KMS-11 (cell line): ENCODE measurements at regions not wholly inside any gene's neighbourhood (a gene's known extent, or its start where the extent isn't known, plus 50 kb on each side); places are given as distances from the start of the nearest gene placed in this dataset.

Experiments
- H2AFZ ChIP-seq: fragments of 200-600 bp; sonication (generic); 2 replicates; pipeline ENCODE4 v1.6.1; 2016; ENCODE audit warnings: antibody characterized with exemption, mixed run types, low read depth
- H3K27ac ChIP-seq: fragments of 200-600 bp; sonication (generic); 2 replicates; pipeline ENCODE4 v1.6.1; 2016; ENCODE audit warnings: mild to moderate bottlenecking, mixed run types
- H3K27me3 ChIP-seq: fragments of 200-600 bp; sonication (generic); 2 replicates; pipeline ENCODE4 v1.6.1; 2017; ENCODE audit warnings: mild to moderate bottlenecking, low read depth, mixed run types, moderate library complexity; ENCODE audit not compliant: insufficient read depth
- H3K36me3 ChIP-seq: fragments of 200-600 bp; sonication (generic); 2 replicates; pipeline ENCODE4 v1.6.1; 2017; ENCODE audit warnings: mild to moderate bottlenecking, mixed run types; ENCODE audit not compliant: insufficient read depth
- H3K4me1 ChIP-seq: fragments of 200-600 bp; sonication (generic); 2 replicates; pipeline ENCODE4 v1.6.1; 2016; ENCODE audit warnings: mild to moderate bottlenecking, low read depth, mixed run types; ENCODE audit not compliant: poor library complexity, severe bottlenecking
- H3K4me2 ChIP-seq: fragments of 200-600 bp; sonication (generic); 2 replicates; pipeline ENCODE4 v1.7.0; 2016; ENCODE audit warnings: mild to moderate bottlenecking, mixed run types
- H3K4me3 ChIP-seq: fragments of 200-600 bp; sonication (generic); IDR thresholded peaks from 2 replicates; pipeline ENCODE4 v1.6.1; 2017; ENCODE audit warnings: low read depth, low read length, mixed read lengths; ENCODE audit not compliant: insufficient read depth
- H3K79me2 ChIP-seq: fragments of 200-600 bp; sonication (generic); 2 replicates; pipeline ENCODE4 v1.6.1; 2016; ENCODE audit warnings: low read depth, mixed run types; ENCODE audit not compliant: insufficient read depth
- H3K9ac ChIP-seq: fragments of 200-600 bp; sonication (generic); 2 replicates; pipeline ENCODE4 v1.6.1; 2016; ENCODE audit warnings: mild to moderate bottlenecking, mixed run types
- H4K20me1 ChIP-seq: fragments of 200-600 bp; sonication (generic); 2 replicates; pipeline ENCODE4 v1.6.1; 2016; ENCODE audit warnings: mild to moderate bottlenecking, mixed run types; ENCODE audit not compliant: insufficient read depth
- TF ChIP-seq, protein P1 (sequence below): fragments of 200-600 bp; sonication (generic); conservative IDR thresholded peaks from 2 replicates; pipeline ENCODE4 v1.6.1; 2017; ENCODE audit warnings: low read depth, mild to moderate bottlenecking, antibody characterized with exemption, low read length, moderate library complexity, mixed read lengths

DNA sequence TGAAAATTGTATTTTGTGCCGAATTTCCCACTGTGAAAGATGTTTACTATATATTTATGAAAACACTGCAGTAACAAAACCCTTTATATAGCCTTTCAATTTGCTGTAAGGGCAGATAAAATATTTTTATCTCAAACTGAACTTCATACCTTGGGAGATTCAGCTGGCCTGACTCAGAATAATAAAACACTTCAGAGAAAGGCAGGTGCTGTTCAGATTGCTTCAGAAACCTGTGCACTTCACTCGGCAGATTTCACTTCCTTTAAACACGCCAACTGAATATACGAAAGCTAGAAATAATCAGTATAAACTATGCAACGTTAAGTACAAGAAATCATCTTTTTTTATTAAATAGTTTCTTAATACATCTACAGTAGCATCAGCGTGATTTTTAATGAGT, 839.1 kb upstream of the RBFOX1 start:
- Histone ChIP-seq H3K9ac (no peak overlapping the region), H2AFZ (no peak overlapping the region), H3K27ac (no peak overlapping the region), H3K4me3 (no peak overlapping the region), H4K20me1 (no peaks in the 10 kb centered on the region), H3K79me2 (no peaks in the 10 kb centered on the region), H3K36me3 (no peaks in the 10 kb centered on the region), H3K4me2 (no peak overlapping the region), H3K27me3 (no peaks in the 10 kb centered on the region), H3K4me1 (no peaks in the 10 kb centered on the region)
- TF ChIP-seq, protein P1, sequence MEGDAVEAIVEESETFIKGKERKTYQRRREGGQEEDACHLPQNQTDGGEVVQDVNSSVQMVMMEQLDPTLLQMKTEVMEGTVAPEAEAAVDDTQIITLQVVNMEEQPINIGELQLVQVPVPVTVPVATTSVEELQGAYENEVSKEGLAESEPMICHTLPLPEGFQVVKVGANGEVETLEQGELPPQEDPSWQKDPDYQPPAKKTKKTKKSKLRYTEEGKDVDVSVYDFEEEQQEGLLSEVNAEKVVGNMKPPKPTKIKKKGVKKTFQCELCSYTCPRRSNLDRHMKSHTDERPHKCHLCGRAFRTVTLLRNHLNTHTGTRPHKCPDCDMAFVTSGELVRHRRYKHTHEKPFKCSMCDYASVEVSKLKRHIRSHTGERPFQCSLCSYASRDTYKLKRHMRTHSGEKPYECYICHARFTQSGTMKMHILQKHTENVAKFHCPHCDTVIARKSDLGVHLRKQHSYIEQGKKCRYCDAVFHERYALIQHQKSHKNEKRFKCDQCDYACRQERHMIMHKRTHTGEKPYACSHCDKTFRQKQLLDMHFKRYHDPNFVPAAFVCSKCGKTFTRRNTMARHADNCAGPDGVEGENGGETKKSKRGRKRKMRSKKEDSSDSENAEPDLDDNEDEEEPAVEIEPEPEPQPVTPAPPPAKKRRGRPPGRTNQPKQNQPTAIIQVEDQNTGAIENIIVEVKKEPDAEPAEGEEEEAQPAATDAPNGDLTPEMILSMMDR: no peak

DNA sequence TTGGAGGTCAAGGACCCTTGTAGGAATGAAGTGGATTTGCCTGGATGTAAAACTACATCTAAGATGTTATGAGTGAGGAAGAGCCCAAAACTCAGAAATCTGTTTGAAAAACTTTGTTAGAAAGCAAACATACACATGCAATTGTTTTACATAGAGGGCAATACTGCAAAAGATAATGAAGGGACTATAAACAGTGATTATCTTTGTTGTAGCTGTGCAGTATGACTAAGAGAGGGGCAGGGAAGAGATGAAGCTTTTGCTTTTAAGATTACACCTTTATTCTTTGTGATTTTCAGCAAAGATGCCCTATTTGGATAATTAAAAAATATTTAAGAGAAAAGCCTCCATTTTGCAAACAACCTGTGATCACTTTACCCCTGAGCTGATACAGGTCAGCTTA, 839.9 kb upstream of the RBFOX1 start:
- no peak overlapping the region for H2AFZ ChIP-seq
- no peak overlapping the region for H3K27ac ChIP-seq
- no peaks in the 10 kb centered on the region for H4K20me1 ChIP-seq

DNA sequence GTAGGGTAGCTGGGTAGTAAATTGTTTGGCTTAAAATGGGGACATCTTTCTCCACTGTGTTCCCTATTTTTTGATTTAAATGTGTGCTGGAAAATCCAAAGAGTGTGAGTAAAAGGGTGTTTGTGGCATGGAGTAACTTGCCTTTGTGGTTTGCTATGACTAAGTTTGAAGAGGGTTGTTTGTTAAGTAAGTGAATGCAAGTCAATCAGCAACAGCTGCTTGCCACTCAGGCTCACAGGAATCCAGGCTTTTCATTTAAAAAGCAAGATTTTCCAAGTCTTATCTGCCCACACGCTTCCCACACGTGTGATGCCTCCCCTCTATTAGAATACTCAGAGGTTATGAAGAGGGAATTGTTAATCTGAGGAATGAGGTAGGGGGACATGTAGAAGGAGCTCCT, 847.7 kb upstream of the RBFOX1 start:
- H3K79me2 ChIP-seq: no peaks in the 10 kb centered on the region
- H3K4me1 ChIP-seq: no peaks in the 10 kb centered on the region
- H2AFZ ChIP-seq: no peak overlapping the region
- no peaks in the 10 kb centered on the region for H3K36me3 ChIP-seq
- H4K20me1 ChIP-seq: no peaks in the 10 kb centered on the region
- H3K27ac ChIP-seq: no peak overlapping the region
- no peaks in the 10 kb centered on the region for H3K27me3 ChIP-seq
- no peak overlapping the region for H3K4me2 ChIP-seq
- no peak overlapping the region for H3K4me3 ChIP-seq
- H3K9ac ChIP-seq: no peak overlapping the region
- TF ChIP-seq, protein P1: no peak

More for the DNA sequence above, 839.9 kb upstream of the RBFOX1 start:
- Histone ChIP-seq H3K27me3 (no peaks in the 10 kb centered on the region), H3K36me3 (no peaks in the 10 kb centered on the region), H3K79me2 (no peaks in the 10 kb centered on the region), H3K4me2 (no peak overlapping the region), H3K9ac (no peak overlapping the region), H3K4me3 (no peak overlapping the region), H3K4me1 (no peaks in the 10 kb centered on the region)
- TF ChIP-seq, protein P1: no peak

DNA sequence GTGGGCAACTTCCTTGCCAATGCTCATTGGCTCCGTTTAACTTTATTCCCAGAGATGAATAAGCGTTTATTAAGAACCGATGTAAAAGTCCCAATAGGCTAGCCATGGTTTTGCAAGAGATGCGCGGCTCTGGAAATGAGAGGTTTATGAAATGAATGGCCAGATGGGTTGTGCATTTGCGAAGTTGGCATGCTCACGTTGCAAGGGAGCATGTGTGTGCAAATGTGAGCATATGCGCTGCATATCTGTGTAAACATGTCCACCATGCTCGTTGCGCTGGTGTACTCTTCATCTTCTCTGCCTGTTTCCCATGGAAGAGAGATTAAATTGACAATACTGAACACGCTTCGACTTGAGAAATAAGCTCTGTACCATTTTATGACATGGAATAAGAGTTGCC, 848.6 kb upstream of the RBFOX1 start:
- H3K79me2 ChIP-seq: no peaks in the 10 kb centered on the region
- TF ChIP-seq, protein P1: no peak
- no peaks in the 10 kb centered on the region for H3K27me3 ChIP-seq
- H3K4me1 ChIP-seq: no peaks in the 10 kb centered on the region
- H4K20me1 ChIP-seq: no peaks in the 10 kb centered on the region
- H3K4me3 ChIP-seq: no peak overlapping the region
- H2AFZ ChIP-seq: no peak overlapping the region
- no peak overlapping the region for H3K27ac ChIP-seq
- no peak overlapping the region for H3K4me2 ChIP-seq
- H3K9ac ChIP-seq: no peak overlapping the region
- no peaks in the 10 kb centered on the region for H3K36me3 ChIP-seq
